H1 (cell line): ENCODE measurements at regions not wholly inside any gene's neighbourhood (a gene's known extent, or its start where the extent isn't known, plus 50 kb on each side); places are given as distances from the start of the nearest gene placed in this dataset.
"Not testable (repeated sequence)": the region's sequence is repeated elsewhere in the genome, so short reads cannot be mapped to it uniquely, and the experiment has no call there.

Experiments
- CTCF ChIA-PET: fragments of 300-600 bp; sonication (Branson Sonifier 250); formaldehyde crosslinking; loops from one replicate; lab custom pipeline; 2021; ENCODE audit not compliant: partially characterized antibody; lab: Charles Lee
- POLR2A ChIA-PET: fragments of 300-600 bp; sonication (Branson Sonifier 250); formaldehyde crosslinking; loops from one replicate; lab custom pipeline; 2021; ENCODE audit warnings: inconsistent platforms; ENCODE audit not compliant: partially characterized antibody; lab: Charles Lee
- DNase-seq, 2 experiments: peaks; one replicate each; pipeline versions ENCODE4 v3.0.0 to v3.0.0-alpha.2; 2010 to 2022; ENCODE audit warnings: low spot score in 2 of 2, low read depth in 1 of 2, mixed read lengths in 1 of 2
- FAIRE-seq: peaks from 2 replicates; lab custom pipeline; 2011; peaks lifted over from hg19 to GRCh38; lab: Jason Lieb, UNC
- H2AFZ ChIP-seq: 2 replicates; pipeline ENCODE4 v1.8.1; 2012; ENCODE audit warnings: low read length, inconsistent platforms
- H2AK5ac ChIP-seq: 2 replicates; pipeline ENCODE4 v1.6.1; 2013; ENCODE audit warnings: low read depth, low read length
- H2BK120ac ChIP-seq: replicated peaks from 2 replicates; pipeline ENCODE3; 2013; ENCODE audit warnings: low read depth, low read length, inconsistent platforms
- H2BK12ac ChIP-seq: 2 replicates; pipeline ENCODE4 v1.6.1; 2013; ENCODE audit warnings: low read depth, low read length
- H2BK15ac ChIP-seq: 2 replicates; pipeline ENCODE4 v1.6.1; 2013; ENCODE audit warnings: low read length
- H2BK20ac ChIP-seq: 2 replicates; pipeline ENCODE4 v1.6.1; 2013; ENCODE audit warnings: low read length
- H2BK5ac ChIP-seq: 2 replicates; pipeline ENCODE4 v1.6.1; 2013; ENCODE audit warnings: low read depth, low read length
- H3K14ac ChIP-seq: 2 replicates; pipeline ENCODE4 v1.6.1; 2013; ENCODE audit warnings: inconsistent platforms; ENCODE audit not compliant: insufficient read length
- H3K18ac ChIP-seq: 2 replicates; pipeline ENCODE4 v1.6.1; 2013; ENCODE audit warnings: low read length; ENCODE audit errors: extremely low read depth
- H3K23ac ChIP-seq: 2 replicates; pipeline ENCODE4 v1.6.1; 2013; ENCODE audit warnings: inconsistent platforms; ENCODE audit not compliant: insufficient read length
- H3K23me2 ChIP-seq: 2 replicates; pipeline ENCODE4 v1.6.1; 2013; ENCODE audit warnings: low read depth, low read length
- H3K27ac ChIP-seq: 2 replicates; pipeline ENCODE4 v1.6.1; 2011; ENCODE audit warnings: low read depth, low read length, inconsistent platforms
- H3K27me3 ChIP-seq, 4 experiments: replicated peaks in 1 of 4; 1 replicate in 1 of 4; 2 replicates in 3 of 4; pipeline versions ENCODE4 v1.6.1 to v1.8.1; 2011 to 2013; ENCODE audit warnings: low read length in 3 of 4, mild to moderate bottlenecking in 3 of 4, inconsistent platforms in 2 of 4, mixed read lengths in 2 of 4, moderate library complexity in 1 of 4; ENCODE audit not compliant: control insufficient read depth in 3 of 4, insufficient read depth in 3 of 4; ENCODE audit errors: extremely low read depth in 1 of 4
- H3K36me3 ChIP-seq, 4 experiments: 2 replicates each; pipeline versions ENCODE4 v1.6.1 to v1.8.1; 2011 to 2013; ENCODE audit warnings: mild to moderate bottlenecking in 4 of 4, low read length in 3 of 4, moderate library complexity in 2 of 4, control low read depth in 1 of 4, inconsistent platforms in 1 of 4; ENCODE audit not compliant: insufficient read depth in 4 of 4, control insufficient read depth in 2 of 4
- H3K4ac ChIP-seq: replicated peaks from 2 replicates; pipeline ENCODE3; 2013; ENCODE audit warnings: low read length, low read depth, mixed read lengths, inconsistent platforms; ENCODE audit not compliant: insufficient read length
- H3K4me1 ChIP-seq, 4 experiments: replicated peaks in 1 of 4; 1 replicate in 1 of 4; 2 replicates in 3 of 4; pipeline versions ENCODE4 v1.6.1 to v1.8.1; 2011 to 2013; ENCODE audit warnings: low read length in 3 of 4, inconsistent platforms in 2 of 4, mixed read lengths in 1 of 4; ENCODE audit not compliant: insufficient read depth in 4 of 4, control insufficient read depth in 3 of 4
- H3K4me2 ChIP-seq, 2 experiments: 2 replicates each; pipeline versions ENCODE4 v1.6.1 to v1.8.1; 2011 to 2013; ENCODE audit warnings: low read depth in 2 of 2, low read length in 2 of 2, control low read depth in 1 of 2, inconsistent platforms in 1 of 2, mild to moderate bottlenecking in 1 of 2; ENCODE audit not compliant: insufficient read depth in 1 of 2
- H3K4me3 ChIP-seq, 4 experiments: fragments of 200-600, 300-600 bp in 1 of 4; sonication (generic), shearing (Covaris generic), sonication (Bioruptor Twin) in 1 of 4; 2 replicates each; pipeline versions ENCODE4 v1.5.1 to v1.8.1; 2011 to 2016; ENCODE audit warnings: low read length in 4 of 4, low read depth in 3 of 4, control low read depth in 2 of 4, inconsistent platforms in 2 of 4, mild to moderate bottlenecking in 2 of 4, mixed read lengths in 1 of 4, moderate library complexity in 1 of 4; ENCODE audit not compliant: insufficient read depth in 2 of 4; ENCODE audit errors: extremely low read depth in 1 of 4
- H3K56ac ChIP-seq: replicated peaks from 2 replicates; pipeline ENCODE3; 2013; ENCODE audit warnings: low read depth, mild to moderate bottlenecking, mixed read lengths, low read length, inconsistent platforms; ENCODE audit not compliant: insufficient read length
- H3K79me1 ChIP-seq: 2 replicates; pipeline ENCODE4 v1.6.1; 2013; ENCODE audit warnings: low read depth, low read length, control low read depth
- H3K79me2 ChIP-seq, 2 experiments: 2 replicates each; pipeline versions ENCODE4 v1.6.1 to v1.8.1; 2012 to 2013; ENCODE audit warnings: low read length in 2 of 2, mild to moderate bottlenecking in 2 of 2, inconsistent platforms in 1 of 2; ENCODE audit not compliant: insufficient read depth in 2 of 2, control insufficient read depth in 1 of 2
- H3K9ac ChIP-seq, 4 experiments: replicated peaks in 1 of 4; 1 replicate in 1 of 4; 2 replicates in 3 of 4; pipeline versions ENCODE4 v1.6.1 to v1.8.1; 2011 to 2013; ENCODE audit warnings: low read depth in 3 of 4, low read length in 3 of 4, control low read depth in 2 of 4, mild to moderate bottlenecking in 2 of 4, moderate library complexity in 2 of 4, inconsistent platforms in 1 of 4; ENCODE audit errors: extremely low read depth in 1 of 4
- H3K9me3 ChIP-seq, 2 experiments: 2 replicates each; pipeline versions ENCODE4 v1.6.1 to v1.8.1; 2012 to 2013; ENCODE audit warnings: mild to moderate bottlenecking in 2 of 2, moderate library complexity in 2 of 2, control low read depth in 1 of 2, inconsistent platforms in 1 of 2, low read depth in 1 of 2, low read length in 1 of 2, mixed read lengths in 1 of 2; ENCODE audit not compliant: insufficient read depth in 2 of 2
- H4K20me1 ChIP-seq, 2 experiments: replicated peaks in 1 of 2; 2 replicates each; pipeline versions ENCODE3 to v1.8.1; 2011 to 2013; ENCODE audit warnings: inconsistent platforms in 2 of 2, low read length in 2 of 2, mild to moderate bottlenecking in 1 of 2; ENCODE audit not compliant: insufficient read depth in 2 of 2, control insufficient read depth in 1 of 2
- H4K5ac ChIP-seq: 2 replicates; pipeline ENCODE4 v1.6.1; 2013; ENCODE audit warnings: low read length, low read depth, mixed read lengths, inconsistent platforms; ENCODE audit not compliant: insufficient read length
- H4K8ac ChIP-seq: 2 replicates; pipeline ENCODE4 v1.8.0; 2013; ENCODE audit warnings: mild to moderate bottlenecking, moderate library complexity, low read length, inconsistent platforms; ENCODE audit not compliant: insufficient read depth; ENCODE audit errors: extremely low read depth
- H4K91ac ChIP-seq: replicated peaks from 2 replicates; pipeline ENCODE3; 2013; ENCODE audit warnings: low read length, mixed read lengths, inconsistent platforms; ENCODE audit not compliant: insufficient read length
- WGBS, 2 experiments: shearing (Covaris generic) in 1 of 2; methylation state at CpG; one replicate each; pipeline versions ENCODE4 v1.1.6 to v1.1.7; 2013 to 2015; ENCODE audit warnings: low lambda C conversion rate in 2 of 2, mixed read lengths in 2 of 2, inconsistent platforms in 1 of 2, low coverage in 1 of 2, missing lambda C conversion rate in 1 of 2; ENCODE audit not compliant: insufficient replicate concordance in 2 of 2, insufficient coverage in 1 of 2, insufficient read length in 1 of 2; ENCODE audit errors: extremely low coverage in 1 of 2, missing lambda C conversion rate in 1 of 2; 5-methylcytosine and 5-hydroxymethylcytosine counted together

- 82% methylated on average over 2 of the region's 2 CpGs; no CpG with 5 or more reads in 1 of the 2 experiments for WGBS, 2 experiments
- H3K9me3 ChIP-seq, H3K4ac ChIP-seq, H2BK5ac ChIP-seq, FAIRE-seq, H4K91ac ChIP-seq, H3K9ac ChIP-seq, H3K4me1 ChIP-seq, H3K18ac ChIP-seq, H4K8ac ChIP-seq, H3K79me2 ChIP-seq, H2BK120ac ChIP-seq, H3K56ac ChIP-seq, H3K4me2 ChIP-seq, H3K36me3 ChIP-seq, H2BK12ac ChIP-seq, POLR2A ChIA-PET, H4K20me1 ChIP-seq, H3K4me3 ChIP-seq, H3K27ac ChIP-seq, H3K27me3 ChIP-seq, H2BK15ac ChIP-seq, H2BK20ac ChIP-seq, H2AFZ ChIP-seq, CTCF ChIA-PET, H3K14ac ChIP-seq, H3K23ac ChIP-seq, H3K79me1 ChIP-seq, H2AK5ac ChIP-seq, H3K23me2 ChIP-seq, H4K5ac ChIP-seq, DNase-seq: not testable (repeated sequence)
These were observed 137.8 kb upstream of the MDFIC2 start for GRCh38 chr3:70450220-70450619.

GRCh38 chr3:70435422-70435821 lies 123.0 kb upstream of the MDFIC2 start:
- H2BK5ac ChIP-seq, H3K18ac ChIP-seq, H3K9ac ChIP-seq, H3K36me3 ChIP-seq, H3K14ac ChIP-seq, H4K91ac ChIP-seq, H3K27ac ChIP-seq, FAIRE-seq, H4K5ac ChIP-seq, H3K79me1 ChIP-seq, H3K79me2 ChIP-seq, H2BK12ac ChIP-seq, H3K23ac ChIP-seq, H4K8ac ChIP-seq, DNase-seq, H3K4me3 ChIP-seq, H3K9me3 ChIP-seq, H4K20me1 ChIP-seq, H2BK120ac ChIP-seq, H3K56ac ChIP-seq, H3K23me2 ChIP-seq, H3K27me3 ChIP-seq, H2BK20ac ChIP-seq, H2AFZ ChIP-seq, H3K4me2 ChIP-seq, H3K4ac ChIP-seq, H2BK15ac ChIP-seq, POLR2A ChIA-PET, H2AK5ac ChIP-seq, H3K4me1 ChIP-seq: not testable (repeated sequence)
- CTCF ChIA-PET, result interaction anchor here (0.7 kb wide), 1 partner anchor 321 kb away, joined by 4 read pairs; no protein-coding TSS in a partner anchor
- 86% methylated on average over 2 of the region's 2 CpGs; no CpG with 5 or more reads in 1 of the 2 experiments for WGBS, 2 experiments
